Transverse colon (tissue), 4 donors: ENCODE measurements at regions not wholly inside any gene's neighbourhood (a gene's known extent, or its start where the extent isn't known, plus 50 kb on each side); places are given as distances from the start of the nearest gene placed in this dataset.

Experiments
- EP300 ChIP-seq: sonication (generic); formaldehyde crosslinking; IDR thresholded peaks from one replicate; pipeline ENCODE4 v1.6.1; 2017; ENCODE audit warnings: antibody characterized with exemption, low read depth
- POLR2A ChIP-seq: fragments of 450-650 bp; IDR thresholded peaks from one replicate; pipeline ENCODE4 v1.6.1; 2016; ENCODE audit warnings: antibody characterized with exemption, mild to moderate bottlenecking, moderate library complexity
- POLR2AphosphoS5 ChIP-seq, 3 donors: sonication (generic); formaldehyde crosslinking; IDR thresholded peaks; one replicate each; pipeline ENCODE4 v1.6.1; 2016; ENCODE audit warnings: antibody characterized with exemption in 3 of 3
- TF ChIP-seq, protein P1 (sequence below), 5 experiments: fragments of 200-600 bp in 3 of 5; fragments of 450-650 bp in 2 of 5; sonication (generic) in 3 of 5; IDR thresholded peaks; 1 replicate in 2 of 5; 2 replicates in 3 of 5; pipeline ENCODE4 v1.5.1; 2016 to 2017; ENCODE audit warnings: antibody characterized with exemption in 5 of 5, inconsistent platforms in 3 of 5, mild to moderate bottlenecking in 2 of 5, moderate library complexity in 1 of 5

DNA sequence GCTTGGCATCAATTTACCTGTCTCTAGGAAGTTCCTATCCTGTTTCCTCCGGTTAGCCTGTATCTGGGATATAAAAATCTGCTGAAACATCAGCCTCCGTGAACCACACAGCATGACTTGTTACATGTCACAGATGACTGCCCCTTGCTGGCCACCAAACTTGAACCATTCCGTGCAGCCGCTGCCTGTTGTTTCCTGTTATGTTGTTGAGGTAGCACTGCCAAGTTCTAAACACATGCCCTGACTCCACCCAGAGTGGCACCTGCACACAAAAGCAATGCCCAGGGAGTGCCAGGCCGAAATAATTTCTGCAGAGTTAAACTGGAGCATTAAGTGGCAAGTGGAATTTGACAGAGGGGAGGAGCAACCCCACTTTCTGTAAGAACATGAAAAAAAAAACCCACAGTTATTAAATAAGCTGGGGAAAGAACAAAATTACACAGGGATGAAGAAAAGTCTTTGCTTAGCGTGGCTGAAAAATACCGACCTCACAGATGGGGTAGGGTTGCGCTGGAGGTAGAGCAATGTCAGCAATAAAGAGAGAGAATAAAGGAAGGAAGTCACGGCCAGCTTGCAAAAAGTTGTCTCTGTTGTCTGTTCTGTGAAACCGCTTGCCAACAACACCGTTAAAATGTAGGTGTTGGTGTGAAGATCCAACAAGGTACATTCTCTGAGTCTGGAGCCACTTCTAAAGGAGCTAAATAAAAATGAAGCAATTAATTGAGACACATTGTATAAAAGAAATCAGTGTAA, 174.6 kb upstream of the CDH13 start:
- TF ChIP-seq POLR2AphosphoS5 (IDR thresholded peaks at IDR 0.05) (no peak), POLR2A (no peak), EP300 (no peak)
- TF ChIP-seq, protein P1, sequence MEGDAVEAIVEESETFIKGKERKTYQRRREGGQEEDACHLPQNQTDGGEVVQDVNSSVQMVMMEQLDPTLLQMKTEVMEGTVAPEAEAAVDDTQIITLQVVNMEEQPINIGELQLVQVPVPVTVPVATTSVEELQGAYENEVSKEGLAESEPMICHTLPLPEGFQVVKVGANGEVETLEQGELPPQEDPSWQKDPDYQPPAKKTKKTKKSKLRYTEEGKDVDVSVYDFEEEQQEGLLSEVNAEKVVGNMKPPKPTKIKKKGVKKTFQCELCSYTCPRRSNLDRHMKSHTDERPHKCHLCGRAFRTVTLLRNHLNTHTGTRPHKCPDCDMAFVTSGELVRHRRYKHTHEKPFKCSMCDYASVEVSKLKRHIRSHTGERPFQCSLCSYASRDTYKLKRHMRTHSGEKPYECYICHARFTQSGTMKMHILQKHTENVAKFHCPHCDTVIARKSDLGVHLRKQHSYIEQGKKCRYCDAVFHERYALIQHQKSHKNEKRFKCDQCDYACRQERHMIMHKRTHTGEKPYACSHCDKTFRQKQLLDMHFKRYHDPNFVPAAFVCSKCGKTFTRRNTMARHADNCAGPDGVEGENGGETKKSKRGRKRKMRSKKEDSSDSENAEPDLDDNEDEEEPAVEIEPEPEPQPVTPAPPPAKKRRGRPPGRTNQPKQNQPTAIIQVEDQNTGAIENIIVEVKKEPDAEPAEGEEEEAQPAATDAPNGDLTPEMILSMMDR (IDR thresholded peaks at IDR 0.05): no peak
